ENCODE measurements at regions not wholly inside any gene's neighbourhood (a gene's known extent, or its start where the extent isn't known, plus 50 kb on each side); places are given as distances from the start of the nearest gene placed in this dataset.

- Mint-ChIP-seq H3K27me3 (peaks cover 7% of the 10 kb centered on the region), H3K36me3 (no peaks in the 10 kb centered on the region), H3K27ac (no peak overlapping the region), H3K4me3 (no peak overlapping the region), H3K4me1 (no peaks in the 10 kb centered on the region), H3K9me3 (no peaks in the 10 kb centered on the region)
- DNase-seq (ENCODE audit: low spot score in 2 of 2) (no peak), ATAC-seq (ENCODE audit: low read depth) (no peak)
Measured at GRCh38 chr14:62251237-62251636, 489.0 kb downstream of the SNAPC1 start.

GRCh38 chr14:62253171-62253570, 491.0 kb downstream of the SNAPC1 start:
- Mint-ChIP-seq H3K4me3 (no peak overlapping the region), H3K36me3 (no peaks in the 10 kb centered on the region), H3K27me3 (peaks cover 9% of the 10 kb centered on the region), H3K27ac (no peak overlapping the region), H3K9me3 (no peaks in the 10 kb centered on the region), H3K4me1 (no peaks in the 10 kb centered on the region)
- ATAC-seq (ENCODE audit: low read depth) (no peak), DNase-seq (ENCODE audit: low spot score in 2 of 2) (no peak)

- DNase-seq (ENCODE audit: low spot score in 2 of 2): no peak
- Mint-ChIP-seq H3K27ac (no peak overlapping the region), H3K4me3 (no peak overlapping the region), H3K27me3 (peaks cover 8% of the 10 kb centered on the region), H3K36me3 (no peaks in the 10 kb centered on the region), H3K4me1 (no peaks in the 10 kb centered on the region), H3K9me3 (no peaks in the 10 kb centered on the region)
- ATAC-seq (ENCODE audit: low read depth): no peak
Measured at GRCh38 chr14:62253911-62254310, 491.7 kb downstream of the SNAPC1 start.

- no peak for DNase-seq (ENCODE audit: low spot score in 2 of 2)
- ATAC-seq (ENCODE audit: low read depth): no peak
- no peak overlapping the region for H3K4me3 Mint-ChIP-seq
- no peaks in the 10 kb centered on the region for H3K9me3 Mint-ChIP-seq
- H3K27me3 Mint-ChIP-seq: peaks cover 2% of the 10 kb centered on the region
- no peaks in the 10 kb centered on the region for H3K4me1 Mint-ChIP-seq
- no peaks in the 10 kb centered on the region for H3K36me3 Mint-ChIP-seq
- no peak overlapping the region for H3K27ac Mint-ChIP-seq
Measured at GRCh38 chr14:62269204-62269603, 507.0 kb downstream of the SNAPC1 start.

- DNase-seq (ENCODE audit: low spot score in 2 of 2) (no peak), ATAC-seq (ENCODE audit: low read depth) (no peak)
- Mint-ChIP-seq H3K36me3 (no peaks in the 10 kb centered on the region), H3K9me3 (no peaks in the 10 kb centered on the region), H3K4me1 (no peaks in the 10 kb centered on the region), H3K27ac (no peak overlapping the region), H3K27me3 (peaks cover 2% of the 10 kb centered on the region), H3K4me3 (no peak overlapping the region)
Measured at GRCh38 chr14:62270236-62270635, 508.0 kb downstream of the SNAPC1 start.

- DNase-seq (ENCODE audit: low spot score in 2 of 2): no peak
- H3K36me3 Mint-ChIP-seq: no peaks in the 10 kb centered on the region
- no peak overlapping the region for H3K27ac Mint-ChIP-seq
- no peaks in the 10 kb centered on the region for H3K27me3 Mint-ChIP-seq
- ATAC-seq (ENCODE audit: low read depth): no peak
- no peaks in the 10 kb centered on the region for H3K4me1 Mint-ChIP-seq
- no peak overlapping the region for H3K4me3 Mint-ChIP-seq
- H3K9me3 Mint-ChIP-seq: no peaks in the 10 kb centered on the region
Measured at GRCh38 chr14:62280366-62280765, 518.1 kb downstream of the SNAPC1 start.

GRCh38 chr14:62283837-62284236, 521.6 kb downstream of the SNAPC1 start:
- H3K9me3 Mint-ChIP-seq: no peaks in the 10 kb centered on the region

GRCh38 chr14:62289471-62289870, 527.3 kb downstream of the SNAPC1 start:
- Mint-ChIP-seq H3K9me3 (peaks cover 6% of the 10 kb centered on the region), H3K36me3 (no peaks in the 10 kb centered on the region), H3K4me3 (no peak overlapping the region), H3K4me1 (no peaks in the 10 kb centered on the region), H3K27me3 (no peaks in the 10 kb centered on the region), H3K27ac (no peak overlapping the region)
- ATAC-seq (ENCODE audit: low read depth) (no peak), DNase-seq (ENCODE audit: low spot score in 2 of 2) (no peak)

More at GRCh38 chr14:62283837-62284236, 521.6 kb downstream of the SNAPC1 start:
- H3K4me3 Mint-ChIP-seq: no peak overlapping the region
- H3K36me3 Mint-ChIP-seq: no peaks in the 10 kb centered on the region
- no peaks in the 10 kb centered on the region for H3K4me1 Mint-ChIP-seq
- no peak for DNase-seq (ENCODE audit: low spot score in 2 of 2)
- no peaks in the 10 kb centered on the region for H3K27me3 Mint-ChIP-seq
- no peak for ATAC-seq (ENCODE audit: low read depth)
- no peak overlapping the region for H3K27ac Mint-ChIP-seq

- Mint-ChIP-seq H3K4me3 (no peak overlapping the region), H3K36me3 (no peaks in the 10 kb centered on the region), H3K27ac (no peak overlapping the region), H3K4me1 (peaks cover 4% of the 10 kb centered on the region), H3K27me3 (peaks cover 1% of the 10 kb centered on the region), H3K9me3 (peaks cover 3% of the 10 kb centered on the region)
- ATAC-seq (ENCODE audit: low read depth) (no peak), DNase-seq (ENCODE audit: low spot score in 2 of 2) (no peak)
Measured at GRCh38 chr14:62301080-62301479, 538.9 kb downstream of the SNAPC1 start.

- peaks cover 1% of the 10 kb centered on the region for H3K27me3 Mint-ChIP-seq
- DNase-seq (ENCODE audit: low spot score in 2 of 2) (no peak), ATAC-seq (ENCODE audit: low read depth) (no peak)
- peaks cover 4% of the 10 kb centered on the region for H3K4me1 Mint-ChIP-seq
- peaks cover 3% of the 10 kb centered on the region for H3K9me3 Mint-ChIP-seq
- H3K36me3 Mint-ChIP-seq: no peaks in the 10 kb centered on the region
- no peak overlapping the region for H3K27ac Mint-ChIP-seq
- no peak overlapping the region for H3K4me3 Mint-ChIP-seq
Measured at GRCh38 chr14:62301911-62302310, 539.7 kb downstream of the SNAPC1 start.

- peaks cover 1% of the 10 kb centered on the region for H3K27me3 Mint-ChIP-seq
- DNase-seq (ENCODE audit: low spot score in 2 of 2) (no peak), ATAC-seq (ENCODE audit: low read depth) (no peak)
- H3K4me1 Mint-ChIP-seq: peaks cover 4% of the 10 kb centered on the region
- H3K9me3 Mint-ChIP-seq: peaks cover 3% of the 10 kb centered on the region
- H3K36me3 Mint-ChIP-seq: no peaks in the 10 kb centered on the region
- H3K4me3 Mint-ChIP-seq: no peak overlapping the region
- H3K27ac Mint-ChIP-seq: no peak overlapping the region
Measured at GRCh38 chr14:62303437-62303836, 541.2 kb downstream of the SNAPC1 start.

- Mint-ChIP-seq H3K4me1 (peaks cover 4% of the 10 kb centered on the region), H3K27ac (no peak overlapping the region), H3K9me3 (peaks cover 3% of the 10 kb centered on the region), H3K4me3 (no peak overlapping the region), H3K27me3 (peaks cover 1% of the 10 kb centered on the region), H3K36me3 (no peaks in the 10 kb centered on the region)
- DNase-seq (ENCODE audit: low spot score in 2 of 2) (no peak), ATAC-seq (ENCODE audit: low read depth) (no peak)
Measured at GRCh38 chr14:62304257-62304656, 542.0 kb downstream of the SNAPC1 start.

GRCh38 chr14:62307844-62308243, 545.6 kb downstream of the SNAPC1 start:
- H3K27ac Mint-ChIP-seq: no peak overlapping the region
- no peaks in the 10 kb centered on the region for H3K36me3 Mint-ChIP-seq
- no peak overlapping the region for H3K4me3 Mint-ChIP-seq
- H3K9me3 Mint-ChIP-seq: no peaks in the 10 kb centered on the region
- DNase-seq (ENCODE audit: low spot score in 2 of 2): no peak
- peaks cover 4% of the 10 kb centered on the region for H3K4me1 Mint-ChIP-seq
- no peaks in the 10 kb centered on the region for H3K27me3 Mint-ChIP-seq
- ATAC-seq (ENCODE audit: low read depth): no peak

- DNase-seq (ENCODE audit: low spot score in 2 of 2) (no peak), ATAC-seq (ENCODE audit: low read depth) (no peak)
- peaks cover 4% of the 10 kb centered on the region for H3K4me1 Mint-ChIP-seq
- no peaks in the 10 kb centered on the region for H3K9me3 Mint-ChIP-seq
- H3K27me3 Mint-ChIP-seq: no peaks in the 10 kb centered on the region
- H3K4me3 Mint-ChIP-seq: no peak overlapping the region
- H3K27ac Mint-ChIP-seq: no peak overlapping the region
- no peaks in the 10 kb centered on the region for H3K36me3 Mint-ChIP-seq
Measured at GRCh38 chr14:62308316-62308715, 546.1 kb downstream of the SNAPC1 start.

- no peak overlapping the region for H3K4me3 Mint-ChIP-seq
- DNase-seq (ENCODE audit: low spot score in 2 of 2) (no peak), ATAC-seq (ENCODE audit: low read depth) (no peak)
- no peaks in the 10 kb centered on the region for H3K36me3 Mint-ChIP-seq
- H3K27ac Mint-ChIP-seq: no peak overlapping the region
- no peaks in the 10 kb centered on the region for H3K9me3 Mint-ChIP-seq
- H3K27me3 Mint-ChIP-seq: no peaks in the 10 kb centered on the region
- peaks cover 4% of the 10 kb centered on the region for H3K4me1 Mint-ChIP-seq
Measured at GRCh38 chr14:62308891-62309290, 546.7 kb downstream of the SNAPC1 start.

All from memory B cell (primary cell).